DMS114 treated with DMSO at 0.1 percent for 48 hours (cell line): ENCODE measurements at regions not wholly inside any gene's neighbourhood (a gene's known extent, or its start where the extent isn't known, plus 50 kb on each side); places are given as distances from the start of the nearest gene placed in this dataset.
"Not testable (repeated sequence)": the region's sequence is repeated elsewhere in the genome, so short reads cannot be mapped to it uniquely, and the experiment has no call there.

Experiments used
- DNase-seq: peaks from one replicate; lab custom pipeline; 2025; ENCODE audit not compliant: unreplicated experiment; lab: John Stamatoyannopoulos, UW

- no peak for DNase-seq
These were observed 61.2 kb upstream of the MRPS9 start for GRCh38 chr2:104976603-104977120.

- no peak for DNase-seq
These were observed 59.9 kb upstream of the MRPS9 start for GRCh38 chr2:104977958-104978357.

- not testable (repeated sequence) for DNase-seq
These were observed 58.1 kb upstream of the MRPS9 start for GRCh38 chr2:104979786-104980185.

- no peak for DNase-seq
These were observed 55.8 kb upstream of the MRPS9 start for GRCh38 chr2:104982111-104982510.
